IMR-90 (cell line): ENCODE measurements at regions not wholly inside any gene's neighbourhood (a gene's known extent, or its start where the extent isn't known, plus 50 kb on each side); places are given as distances from the start of the nearest gene placed in this dataset.

Experiments used
- ATAC-seq: fragments of 200-7000 bp; cut with Tn5 transposase; 2 replicates; pipeline ENCODE4 v1.9.1; 2020; ENCODE audit warnings: low read depth, mild to moderate bottlenecking, moderate library complexity
- BruUV-seq: library from RNA; stranded (reverse); fragments of 400-500 nt; replicated peaks from 2 replicates; lab custom pipeline; 2021; lab: Mats Ljungman, UMichigan
- CTCF ChIA-PET: fragments of 300-600 bp; formaldehyde crosslinking; extraction: SDS; loops from one replicate; lab custom pipeline; 2021; ENCODE audit warnings: antibody characterized with exemption; lab: Yijun Ruan, JAX
- POLR2A ChIA-PET: fragments of 300-600 bp; sonication (Branson Sonifier 250); formaldehyde crosslinking; loops from one replicate; lab custom pipeline; 2022; ENCODE audit warnings: antibody characterized with exemption; ENCODE audit not compliant: unreplicated experiment; lab: Charles Lee
- DNase-seq: peaks from one replicate; pipeline ENCODE4 v3.0.0; 2013
- H2AFZ ChIP-seq: replicated peaks from 2 replicates; pipeline ENCODE3; 2013; ENCODE audit warnings: low read length, mild to moderate bottlenecking; ENCODE audit not compliant: poor library complexity
- H2AK5ac ChIP-seq: 2 replicates; pipeline ENCODE4 v1.6.1; 2013; ENCODE audit warnings: low read depth, low read length, inconsistent platforms
- H2AK9ac ChIP-seq: replicated peaks from 2 replicates; pipeline ENCODE3; 2013; ENCODE audit warnings: mild to moderate bottlenecking, low read depth, low read length, moderate library complexity; ENCODE audit not compliant: poor library complexity
- H2BK120ac ChIP-seq: 2 replicates; pipeline ENCODE4 v1.6.1; 2013; ENCODE audit warnings: low read depth, low read length, inconsistent platforms
- H2BK15ac ChIP-seq: 3 replicates; pipeline ENCODE4 v1.6.1; 2013; ENCODE audit warnings: low read depth, low read length, inconsistent platforms
- H2BK20ac ChIP-seq: 2 replicates; pipeline ENCODE4 v1.6.1; 2013; ENCODE audit warnings: low read depth, mild to moderate bottlenecking, inconsistent platforms, low read length, moderate library complexity
- H2BK5ac ChIP-seq: 2 replicates; pipeline ENCODE4 v1.6.1; 2013; ENCODE audit warnings: mild to moderate bottlenecking, low read depth, low read length, inconsistent platforms; ENCODE audit not compliant: poor library complexity, severe bottlenecking
- H3K14ac ChIP-seq: replicated peaks from 2 replicates; pipeline ENCODE4 v1.6.1; 2013; ENCODE audit warnings: low read depth, low read length, inconsistent platforms
- H3K18ac ChIP-seq: 2 replicates; pipeline ENCODE4 v1.6.1; 2013; ENCODE audit warnings: low read depth, low read length, control low read depth
- H3K23ac ChIP-seq: 2 replicates; pipeline ENCODE4 v1.6.1; 2013; ENCODE audit warnings: low read depth, low read length, inconsistent platforms
- H3K27ac ChIP-seq: 2 replicates; pipeline ENCODE4 v1.5.1; 2013; ENCODE audit warnings: mild to moderate bottlenecking, control low read depth, low read length; ENCODE audit not compliant: insufficient read depth
- H3K27me3 ChIP-seq: 2 replicates; pipeline ENCODE4 v1.6.1; 2013; ENCODE audit warnings: low read length; ENCODE audit not compliant: control insufficient read depth, insufficient read depth
- H3K36me3 ChIP-seq: 2 replicates; pipeline ENCODE4 v1.6.1; 2013; ENCODE audit warnings: low read length, mixed read lengths; ENCODE audit not compliant: control insufficient read depth, insufficient read depth
- H3K4ac ChIP-seq: 2 replicates; pipeline ENCODE4 v1.6.1; 2013; ENCODE audit warnings: low read depth, low read length, inconsistent platforms
- H3K4me1 ChIP-seq: 2 replicates; pipeline ENCODE4 v1.6.1; 2013; ENCODE audit warnings: low read length, mixed read lengths; ENCODE audit not compliant: control insufficient read depth, insufficient read depth
- H3K4me2 ChIP-seq: 2 replicates; pipeline ENCODE4 v1.6.1; 2013; ENCODE audit warnings: low read depth, mild to moderate bottlenecking, control low read depth, low read length, moderate library complexity
- H3K4me3 ChIP-seq: 2 replicates; pipeline ENCODE4 v1.5.1; 2013; ENCODE audit warnings: low read depth, mild to moderate bottlenecking, control low read depth, low read length, moderate library complexity; ENCODE audit not compliant: insufficient read depth
- H3K56ac ChIP-seq: 2 replicates; pipeline ENCODE4 v1.6.1; 2013; ENCODE audit warnings: low read length, inconsistent platforms; ENCODE audit not compliant: insufficient read depth; ENCODE audit errors: extremely low read depth
- H3K79me1 ChIP-seq, 2 experiments: 2 replicates each; pipeline ENCODE4 v1.6.1; 2013; ENCODE audit warnings: low read length in 2 of 2, inconsistent platforms in 1 of 2, low read depth in 1 of 2
- H3K9ac ChIP-seq: 2 replicates; pipeline ENCODE4 v1.6.1; 2013; ENCODE audit warnings: low read depth, low read length, control low read depth
- H3K9me1 ChIP-seq: 2 replicates; pipeline ENCODE4 v1.6.1; 2013; ENCODE audit warnings: low read length, inconsistent platforms; ENCODE audit not compliant: insufficient read depth
- H3K9me3 ChIP-seq: 2 replicates; pipeline ENCODE4 v1.6.1; 2013; ENCODE audit warnings: low read length; ENCODE audit not compliant: control insufficient read depth, insufficient read depth
- H4K20me1 ChIP-seq: 2 replicates; pipeline ENCODE4 v1.6.1; 2013; ENCODE audit warnings: low read length, inconsistent platforms; ENCODE audit not compliant: insufficient read depth
- H4K5ac ChIP-seq: 2 replicates; pipeline ENCODE4 v1.6.1; 2013; ENCODE audit warnings: mild to moderate bottlenecking, low read depth, low read length, control low read depth
- H4K8ac ChIP-seq, 2 experiments: 2 replicates each; pipeline ENCODE4 v1.6.1; 2013; ENCODE audit warnings: low read depth in 2 of 2, low read length in 2 of 2, control low read depth in 1 of 2, inconsistent platforms in 1 of 2
- H4K91ac ChIP-seq: 2 replicates; pipeline ENCODE4 v1.6.1; 2013; ENCODE audit warnings: low read depth, low read length, inconsistent platforms; ENCODE audit not compliant: insufficient read depth
- BHLHE40 ChIP-seq: fragments of 150-350 bp; IDR thresholded peaks from 2 replicates; pipeline ENCODE4 v1.6.1; 2016; ENCODE audit warnings: mild to moderate bottlenecking, low read depth, low read length
- CEBPB ChIP-seq: IDR thresholded peaks from 2 replicates; pipeline ENCODE4 v1.6.1; 2012; ENCODE audit warnings: low read depth, low read length, improper control_type of control experiment
- CHD1 ChIP-seq: IDR thresholded peaks from 2 replicates; pipeline ENCODE4 v1.6.1; 2012; ENCODE audit warnings: low read depth, low read length, improper control_type of control experiment
- ELK1 ChIP-seq: fragments of 150-350 bp; IDR thresholded peaks from 2 replicates; pipeline ENCODE4 v1.6.1; 2016; ENCODE audit warnings: low read depth, mild to moderate bottlenecking, low read length, moderate library complexity, borderline replicate concordance
- FOS ChIP-seq: fragments of 150-350 bp; IDR thresholded peaks from 2 replicates; pipeline ENCODE4 v1.6.1; 2016; ENCODE audit warnings: low read depth, low read length
- MAFK ChIP-seq: IDR thresholded peaks from 2 replicates; pipeline ENCODE4 v1.6.1; 2012; ENCODE audit warnings: low read depth, low read length, improper control_type of control experiment
- MAZ ChIP-seq: IDR thresholded peaks from 2 replicates; pipeline ENCODE4 v1.6.1; 2012; ENCODE audit warnings: low read depth, mild to moderate bottlenecking, low read length, improper control_type of control experiment, moderate library complexity, borderline replicate concordance
- MXI1 ChIP-seq: IDR thresholded peaks from 2 replicates; pipeline ENCODE4 v1.6.1; 2012; ENCODE audit warnings: low read depth, mild to moderate bottlenecking, low read length, moderate library complexity, borderline replicate concordance
- NFE2L2 ChIP-seq: fragments of 150-350 bp; IDR thresholded peaks from 2 replicates; pipeline ENCODE4 v1.6.1; 2016; ENCODE audit warnings: low read depth, mild to moderate bottlenecking, low read length
- RAD21 ChIP-seq: IDR thresholded peaks from 2 replicates; pipeline ENCODE4 v1.6.1; 2012; ENCODE audit warnings: low read length, improper control_type of control experiment
- RFX5 ChIP-seq: IDR thresholded peaks from 2 replicates; pipeline ENCODE4 v1.8.0; 2012; ENCODE audit warnings: low read depth, mild to moderate bottlenecking, low read length, moderate library complexity
- USF2 ChIP-seq: fragments of 150-350 bp; IDR thresholded peaks from 2 replicates; pipeline ENCODE4 v1.6.1; 2017; ENCODE audit warnings: mild to moderate bottlenecking, antibody characterized with exemption, low read length, low read depth
- whole genome bisulfite sequencing, 2 experiments: methylation state at CpG; one replicate each; pipeline versions ENCODE4 v1.1.5 to v1.1.7; 2013; ENCODE audit warnings: missing lambda C conversion rate in 2 of 2; ENCODE audit not compliant: insufficient read length in 1 of 2; ENCODE audit errors: extremely low coverage in 2 of 2; 5-methylcytosine and 5-hydroxymethylcytosine counted together
- dilution Hi-C: fragments of 300-500 bp; cut with HindIII; formaldehyde crosslinking; loops from one replicate; pipeline ENCODE4 v1.14.3; 2018; ENCODE audit warnings: low sequenced_read_pairs; ENCODE audit not compliant: unreplicated experiment
- in situ Hi-C: fragments of 300-500 bp; cut with MboI; formaldehyde crosslinking; loops from 3 replicates; pipeline ENCODE4 v1.14.3; 2019; ENCODE audit warnings: low sequenced_read_pairs, inconsistent platforms, mixed read lengths
- intact Hi-C: fragments of 100-400 bp; cut with micrococcal nuclease; formaldehyde crosslinking; loops from 2 replicates; pipeline ENCODE4 v1.10.0; 2022

- ChIA-PET POLR2A (no interaction called here), CTCF (no interaction called here)
- H3K36me3 ChIP-seq, result no peaks in the 10 kb centered on the region
- no peaks in the 10 kb centered on the region; the same call in 1 of the 2 replicates for H3K4me1 ChIP-seq
- ATAC-seq (no peak), DNase-seq (no peak)
- H3K27ac ChIP-seq, result no peak overlapping the region
- H3K9me3 ChIP-seq, result peaks cover 11% of the 10 kb centered on the region; the same call in 1 of the 2 replicates
- no peak overlapping the region for H3K4me2 ChIP-seq
- no peak overlapping the region for H3K56ac ChIP-seq
- no peak overlapping the region for H4K8ac ChIP-seq
- no peak overlapping the region for H2AK9ac ChIP-seq
- H3K18ac ChIP-seq, result no peak overlapping the region
- H3K9ac ChIP-seq, result no peak overlapping the region
- in situ Hi-C loops, result loop anchor here (25.0 kb wide), 1 partner anchor 726 kb away; no protein-coding TSS in a partner anchor
- no peak overlapping the region for H2AK5ac ChIP-seq
- no peak overlapping the region for H3K4me3 ChIP-seq
- H3K27me3 ChIP-seq, result no peaks in the 10 kb centered on the region
- H2AFZ ChIP-seq, result no peak overlapping the region
- no TSS peak for BruUV-seq
- no peak overlapping the region for H2BK15ac ChIP-seq
- dilution Hi-C loops, result no loop called here
- no peak overlapping the region for H3K23ac ChIP-seq
- H2BK5ac ChIP-seq, result no peak overlapping the region
- no peak overlapping the region for H4K91ac ChIP-seq
- H2BK20ac ChIP-seq, result no peak overlapping the region
- no peak overlapping the region for H3K14ac ChIP-seq
- no peak overlapping the region for H3K4ac ChIP-seq
- TF ChIP-seq ELK1, result no peak
- no peak for TF ChIP-seq RAD21
- TF ChIP-seq USF2, result no peak
- TF ChIP-seq MAFK, result no peak
- no peak for TF ChIP-seq CEBPB
- TF ChIP-seq BHLHE40, result no peak
- no peak for TF ChIP-seq MXI1
- TF ChIP-seq RFX5, result no peak
- no peak for TF ChIP-seq FOS
- no peak for TF ChIP-seq NFE2L2
- no peak for TF ChIP-seq MAZ
- TF ChIP-seq CHD1, result no peak
- no peaks in the 10 kb centered on the region for H3K9me1 ChIP-seq
- H4K5ac ChIP-seq, result no peak overlapping the region
- no peaks in the 10 kb centered on the region for H4K20me1 ChIP-seq
- H2BK120ac ChIP-seq, result no peak overlapping the region
- intact Hi-C loops, result no loop called here
- WGBS, 2 experiments, result 100% methylated on average over 2 of the region's 4 CpGs; no CpG with 5 or more reads in 1 of the 2 experiments
- no peaks in the 10 kb centered on the region for H3K79me1 ChIP-seq
Observed at GRCh38 chr15:56811586-56811985, 78.3 kb upstream of the ZNF280D start.
